ENCODE measurements at regions not wholly inside any gene's neighbourhood (a gene's known extent, or its start where the extent isn't known, plus 50 kb on each side); places are given as distances from the start of the nearest gene placed in this dataset.
A peak's percentile ranks its signal among the peaks of the same experiment; 100 is the strongest.

DNA sequence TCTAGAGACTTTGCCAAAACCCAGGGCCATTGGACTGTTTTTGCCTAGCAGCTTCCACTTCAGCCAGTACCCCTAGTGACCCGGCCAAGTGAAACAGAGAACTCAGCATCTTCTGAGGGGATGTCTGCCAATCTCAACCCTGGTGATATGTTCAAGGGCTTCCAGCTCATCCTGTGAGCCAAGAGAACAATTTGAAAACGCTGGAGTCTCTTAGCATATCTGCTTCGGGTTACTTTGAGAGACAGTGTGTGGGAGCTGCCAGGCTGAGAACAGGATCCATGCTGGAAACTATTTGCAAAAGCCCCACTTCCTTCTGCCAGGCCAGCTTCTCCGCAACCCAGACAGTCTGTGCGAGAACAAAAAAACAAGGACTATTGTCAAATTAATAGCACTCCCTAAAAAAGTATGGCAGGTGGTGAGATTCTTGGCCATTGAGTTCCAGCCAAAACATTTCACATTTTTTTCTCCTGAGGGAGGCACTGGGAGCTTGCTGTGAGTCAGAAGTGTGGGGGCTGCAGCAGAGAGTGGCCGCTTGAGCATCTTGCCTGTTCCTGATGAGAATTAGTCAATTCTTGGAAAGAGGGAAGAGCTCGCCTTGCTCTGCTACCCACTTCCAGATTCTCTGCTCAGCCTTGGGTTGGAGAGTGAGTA is 395.6 kb upstream of the TRIB2 start:
- no peak for ATAC-seq

DNA sequence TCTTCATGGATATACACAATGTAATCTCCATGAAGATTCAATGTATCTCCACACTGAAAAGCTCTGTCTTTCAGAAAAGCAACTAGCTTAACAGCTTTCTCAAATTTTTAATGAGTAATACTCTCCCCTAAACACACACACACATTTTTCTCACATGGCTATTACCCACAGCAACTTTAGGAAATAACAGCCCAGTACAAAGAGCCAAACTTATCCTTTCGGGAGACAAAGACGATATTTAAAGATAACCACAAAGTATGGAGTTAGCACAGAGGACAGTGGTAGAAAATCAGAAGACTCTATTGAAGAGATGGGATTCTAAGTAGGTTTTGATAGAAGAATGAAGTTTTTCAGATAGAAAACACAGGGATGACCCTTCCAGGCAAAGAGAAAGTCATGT is 394.9 kb upstream of the TRIB2 start:
- no peak for ATAC-seq

DNA sequence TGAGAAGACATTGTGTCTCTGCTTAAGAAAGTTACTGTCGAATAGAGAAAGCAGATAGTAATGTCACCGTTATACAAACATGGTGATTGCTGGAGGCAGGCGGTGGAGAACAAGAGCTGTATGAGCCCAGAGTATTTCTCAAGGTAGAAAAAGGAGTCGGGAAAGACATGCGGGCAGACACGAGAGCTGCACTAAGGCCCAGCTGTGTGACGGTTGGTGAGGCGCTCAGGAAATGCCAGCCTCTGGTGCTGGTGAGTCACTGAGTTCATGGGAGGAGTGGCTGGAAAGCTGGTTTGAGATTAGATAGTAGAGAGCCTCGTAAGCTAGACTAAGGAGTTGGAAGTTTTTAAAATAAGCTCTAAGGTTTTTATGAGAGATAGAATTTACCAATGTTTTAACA is 390.9 kb upstream of the TRIB2 start:
- peak; percentile 64 for ATAC-seq

DNA sequence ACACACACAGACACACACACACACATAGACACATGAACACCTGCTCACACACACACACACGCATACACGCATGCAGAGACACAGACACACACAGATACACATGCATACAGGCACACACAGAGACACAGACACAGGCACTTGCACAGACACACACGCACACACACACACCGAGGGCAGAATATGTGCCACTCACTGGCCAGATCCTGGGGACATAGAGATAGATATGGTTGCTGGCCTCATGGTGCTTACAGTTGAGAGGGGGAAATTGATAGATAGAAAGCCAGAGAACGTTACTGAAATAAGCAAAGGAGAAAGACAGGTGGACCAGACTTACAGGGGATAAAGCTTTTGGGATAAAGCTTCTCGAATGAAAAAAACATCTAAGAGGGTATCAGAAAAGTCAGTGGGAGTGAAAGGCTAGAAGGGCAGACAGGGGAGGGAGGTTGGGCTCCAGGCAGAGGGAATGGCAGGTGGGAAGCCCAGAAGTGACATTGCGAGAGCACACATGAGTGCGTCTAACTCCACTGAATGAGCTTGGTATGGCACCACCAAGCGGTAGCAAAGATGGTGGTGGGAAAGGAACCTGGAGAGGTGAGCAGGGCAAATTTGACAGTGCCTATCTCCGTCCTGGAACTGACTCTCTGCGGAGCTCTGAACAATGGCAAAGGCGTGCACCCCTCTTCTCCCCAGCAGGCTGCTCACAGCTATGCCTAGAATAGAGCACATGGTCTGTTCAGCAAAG is 390.1 kb upstream of the TRIB2 start:
- no peak for ATAC-seq

DNA sequence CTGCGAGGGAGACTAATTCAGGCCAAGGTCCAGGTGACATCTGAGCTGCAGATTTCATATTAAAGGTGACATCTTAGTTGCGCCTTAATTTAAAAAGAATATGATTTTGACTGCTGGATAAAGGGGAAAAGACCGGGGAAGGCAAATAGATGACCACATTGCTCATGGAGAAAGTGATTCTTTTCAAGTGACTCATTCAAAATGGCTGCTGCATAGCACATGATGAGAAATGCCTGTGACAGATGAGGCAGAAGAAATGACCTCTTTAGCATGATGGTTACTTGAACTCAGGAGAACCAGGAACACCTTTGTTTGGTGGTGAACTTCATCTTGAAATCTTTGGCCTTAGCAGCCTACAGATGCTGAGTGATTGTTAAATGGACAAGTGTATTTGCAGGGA is 385.8 kb upstream of the TRIB2 start:
- no peak for ATAC-seq

DNA sequence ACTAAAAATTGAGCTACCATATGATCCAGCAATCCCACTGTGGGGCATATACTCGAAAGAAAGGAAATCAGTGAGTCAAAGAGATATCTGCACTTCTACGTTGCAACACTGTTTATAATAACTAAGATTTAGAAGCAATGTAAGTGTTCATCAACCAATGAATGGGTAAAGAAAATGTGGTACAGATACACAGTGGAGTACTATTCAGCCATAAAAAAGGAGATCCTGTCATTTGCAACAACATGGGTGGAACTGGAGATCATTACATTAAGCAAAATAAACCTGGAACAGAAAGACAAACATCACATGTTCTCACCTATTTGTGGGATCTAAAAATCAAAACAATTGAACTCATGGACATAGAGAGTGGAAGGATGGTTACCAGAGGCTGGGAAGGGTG is 385.0 kb upstream of the TRIB2 start:
- ATAC-seq: no peak

DNA sequence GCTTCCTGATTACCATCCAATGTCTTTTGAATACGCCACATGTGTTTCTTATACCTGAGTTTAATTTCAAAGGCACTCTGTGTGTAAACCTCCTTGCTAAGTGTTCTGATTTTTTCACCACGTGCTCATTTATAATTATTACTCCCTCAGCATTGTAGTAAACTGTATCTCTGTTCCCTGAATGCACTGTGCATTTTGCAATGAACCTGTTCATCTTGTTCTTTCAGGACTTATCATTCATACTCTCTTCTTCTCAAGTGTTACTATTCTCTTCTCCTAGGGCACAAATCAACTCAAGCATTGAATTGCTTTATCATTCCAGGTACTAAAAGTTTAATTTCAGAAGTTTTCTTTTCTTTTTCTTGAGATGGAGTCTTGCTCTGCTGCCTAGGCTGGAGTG is 383.4 kb upstream of the TRIB2 start:
- ATAC-seq: peak; percentile 53

DNA sequence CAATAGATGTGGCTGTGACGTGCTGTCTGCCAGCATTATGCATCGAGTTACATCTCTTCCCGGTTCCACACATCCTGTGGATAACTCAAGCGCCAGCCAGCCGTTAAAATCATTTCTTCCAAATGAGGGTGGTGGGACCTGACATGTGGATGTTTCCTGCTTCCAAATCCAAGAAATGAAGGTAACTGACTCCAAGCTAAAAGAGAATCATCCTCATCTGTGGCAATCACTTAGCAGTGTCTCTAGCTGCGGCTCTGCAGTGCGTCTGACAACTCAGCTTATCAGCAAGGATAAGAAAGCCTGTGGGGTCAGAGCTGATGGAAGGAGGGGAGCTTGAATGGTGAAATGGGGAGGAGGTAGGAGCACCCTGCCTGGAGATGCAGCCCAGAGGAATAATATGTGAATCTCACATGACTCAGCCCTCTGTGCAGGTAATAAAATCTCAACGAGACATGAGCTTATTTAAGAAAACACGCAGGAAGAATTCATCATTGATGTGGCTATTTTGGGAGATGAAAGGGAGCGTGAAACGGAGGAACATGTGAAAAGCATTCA is 382.2 kb upstream of the TRIB2 start:
- no peak for ATAC-seq

DNA sequence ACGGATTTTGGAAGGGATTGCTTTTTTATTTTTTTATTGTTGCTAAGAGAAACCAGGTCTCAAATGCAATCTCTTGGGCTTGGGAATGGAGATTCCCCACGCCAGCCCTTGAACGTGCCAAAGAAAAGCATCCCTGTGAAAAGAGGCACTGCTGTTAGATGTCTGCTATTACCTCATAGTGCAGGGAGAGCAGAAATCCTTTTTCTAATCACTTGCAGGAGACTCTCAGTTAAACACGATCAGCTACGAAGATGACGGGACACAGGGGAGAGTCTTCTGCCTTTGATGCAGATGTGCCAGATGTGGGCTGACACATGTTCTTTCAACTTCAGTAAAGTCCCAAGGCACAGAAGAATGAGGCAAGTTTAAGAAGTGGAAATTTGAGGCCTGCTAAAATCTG is 381.6 kb upstream of the TRIB2 start:
- no peak for ATAC-seq

DNA sequence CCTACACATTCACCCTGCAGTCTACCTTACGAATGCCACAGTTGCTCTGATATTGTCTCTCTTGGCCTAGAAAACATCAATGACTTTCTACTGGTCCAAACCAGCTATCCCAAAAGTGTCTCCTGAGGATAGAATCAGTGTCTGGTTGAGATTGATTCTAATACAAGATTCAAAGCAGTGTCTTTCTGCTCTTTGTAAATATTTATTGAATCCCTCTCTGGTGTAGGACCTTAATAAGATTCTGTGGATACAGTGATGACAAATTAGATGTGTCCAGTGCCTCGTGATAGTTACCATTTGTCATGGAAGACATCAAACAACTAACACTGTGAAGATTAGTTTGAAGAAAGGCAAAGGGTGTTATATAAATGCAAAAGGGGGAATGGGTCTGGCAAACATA is 380.7 kb upstream of the TRIB2 start:
- ATAC-seq: no peak

DNA sequence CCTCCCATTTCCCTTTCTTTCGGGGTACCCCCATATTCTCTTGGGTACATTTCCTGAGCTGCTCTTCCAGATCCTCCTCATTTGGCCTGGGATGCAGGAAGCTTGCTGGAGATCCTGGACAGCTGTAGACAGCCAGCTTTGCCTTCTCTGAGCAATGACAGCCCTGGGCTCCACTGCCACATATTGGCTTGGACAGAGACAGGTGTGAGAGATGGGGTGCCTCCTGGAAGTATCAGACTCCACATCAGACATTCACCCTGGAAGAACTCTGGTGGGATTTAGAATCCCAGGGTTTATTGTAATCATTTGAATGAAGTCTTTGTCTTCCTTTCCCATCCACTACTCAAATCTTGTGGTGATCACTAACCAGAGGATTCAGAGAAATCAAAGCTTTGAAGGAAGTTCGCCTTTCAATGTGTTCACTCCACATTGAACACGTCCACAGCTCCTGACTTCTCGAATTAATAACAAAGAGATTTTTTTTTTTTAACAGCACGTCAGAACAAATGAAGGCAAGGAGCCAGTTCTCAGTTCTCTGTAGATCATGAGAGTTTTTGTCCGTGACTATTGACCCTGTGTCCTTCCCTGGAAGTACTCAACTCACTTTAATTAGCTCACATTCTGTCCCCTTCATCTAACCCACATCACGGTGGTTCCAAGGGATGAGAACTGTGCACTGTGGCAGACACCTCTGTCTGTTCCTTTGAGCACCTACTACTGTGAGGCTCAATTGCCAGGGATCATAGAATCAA is 377.6 kb upstream of the TRIB2 start:
- no peak for ATAC-seq

DNA sequence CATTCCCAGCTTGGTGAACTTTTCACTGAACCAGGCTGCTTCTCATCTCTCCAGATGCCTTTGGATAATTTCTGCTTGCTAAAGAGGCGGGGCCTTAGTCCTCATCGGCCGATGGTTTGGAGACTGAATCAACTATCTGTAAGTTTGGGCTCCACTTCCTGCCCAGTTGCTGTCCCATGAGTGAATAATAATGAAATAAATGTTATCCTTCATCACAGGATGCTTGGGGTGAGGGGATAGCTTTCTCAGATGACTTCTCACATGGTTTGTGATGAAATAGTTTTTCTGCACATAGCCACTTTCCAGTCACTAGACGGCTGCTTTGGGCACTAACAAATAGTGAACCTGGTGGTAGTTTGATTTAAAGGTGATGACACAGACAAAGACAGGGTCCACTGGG is 376.6 kb upstream of the TRIB2 start:
- no peak for ATAC-seq

DNA sequence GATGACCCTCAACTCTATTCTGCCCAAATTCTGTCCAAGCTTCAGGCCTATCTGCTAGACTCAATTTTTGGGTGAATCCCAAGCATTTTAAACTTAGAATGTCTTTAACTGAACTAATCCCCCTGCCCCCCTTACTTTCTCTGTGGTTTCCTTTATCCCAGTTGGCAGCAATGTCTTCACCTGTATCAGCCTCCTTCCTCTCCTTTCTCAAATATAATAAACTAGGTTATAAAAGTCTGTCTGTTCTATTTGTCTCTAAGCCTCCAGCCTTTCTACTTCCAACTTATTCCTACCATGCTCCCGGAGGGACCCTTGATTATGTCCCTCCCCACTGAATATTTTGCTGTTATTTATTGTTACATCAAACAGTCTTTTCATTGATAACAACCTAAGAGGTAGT is 375.5 kb upstream of the TRIB2 start:
- no peak for ATAC-seq

DNA sequence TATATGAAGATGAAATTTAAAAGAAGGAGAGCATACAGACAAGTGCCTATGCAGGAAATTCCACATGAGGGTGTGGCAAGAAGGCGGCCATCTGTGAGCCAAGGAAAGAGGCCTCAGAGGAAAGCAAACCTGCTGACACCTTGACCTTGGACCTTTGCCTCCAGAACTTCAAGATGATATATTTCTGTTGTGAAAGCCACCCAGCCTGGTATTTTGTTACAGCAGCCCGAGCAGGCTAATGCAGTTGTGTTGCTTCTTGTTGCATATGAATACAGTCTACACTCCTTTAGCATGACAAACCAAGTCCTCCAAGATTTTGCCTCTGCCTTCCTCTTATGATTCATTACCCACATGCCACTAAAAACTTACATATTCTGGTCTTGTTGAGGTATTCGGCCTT is 374.8 kb upstream of the TRIB2 start:
- peak; percentile 77 for ATAC-seq

DNA sequence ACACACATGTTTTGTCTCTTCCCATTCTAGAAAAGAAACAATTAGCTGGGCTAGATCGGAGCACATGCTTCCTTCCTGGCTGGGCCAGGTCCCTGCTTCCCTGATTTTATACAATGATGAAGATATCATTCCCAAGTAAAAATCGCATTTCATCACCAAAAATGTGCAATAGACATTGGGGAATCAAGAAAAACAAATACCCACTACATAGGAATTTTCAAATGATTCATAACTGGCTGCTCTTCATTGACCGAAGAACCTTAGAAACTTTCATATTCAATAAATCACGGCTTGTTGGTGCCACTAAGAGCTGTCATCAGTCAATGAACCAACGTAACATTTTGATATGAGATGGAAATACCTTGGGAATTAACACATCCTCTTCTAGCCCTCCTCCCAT is 373.6 kb upstream of the TRIB2 start:
- ATAC-seq: no peak

DNA sequence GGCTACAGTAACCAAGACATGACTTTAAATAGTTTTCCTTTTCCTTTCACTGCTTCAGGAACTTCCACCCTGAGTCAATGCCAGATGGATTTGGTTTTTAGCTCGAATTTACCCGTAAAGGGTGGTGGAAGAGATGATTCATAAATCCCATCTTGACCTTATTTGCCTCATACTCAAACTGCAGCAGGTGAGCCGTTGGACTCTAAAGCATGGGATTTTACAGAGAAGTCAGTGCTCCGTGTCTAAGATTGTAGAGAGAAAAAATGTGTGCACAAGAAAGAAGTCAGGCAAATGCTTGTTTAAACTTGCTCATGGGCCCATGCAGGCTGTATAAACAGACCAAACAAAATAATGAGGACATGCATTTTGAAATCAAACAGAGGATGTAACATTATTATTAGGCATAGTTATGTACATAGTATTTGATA is 369.7 kb upstream of the TRIB2 start:
- peak; percentile 72 for ATAC-seq

DNA sequence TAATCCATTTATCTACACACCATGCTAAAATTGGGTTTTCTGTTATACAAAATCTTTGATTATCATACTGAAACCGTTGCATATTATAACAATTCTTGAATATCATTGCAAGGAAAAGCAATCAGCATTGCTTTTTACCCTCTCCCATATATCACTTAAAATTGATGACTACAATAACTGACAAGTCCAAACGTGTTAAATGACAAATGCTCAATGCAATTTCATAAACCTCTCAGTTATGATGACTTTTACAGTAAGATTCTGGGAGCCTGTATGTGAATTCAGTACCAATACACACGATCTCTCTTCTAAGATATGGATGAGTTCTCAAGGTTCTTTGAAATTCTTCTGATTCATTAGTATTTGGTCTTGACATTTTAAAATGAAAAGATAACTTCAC is 368.5 kb upstream of the TRIB2 start:
- no peak for ATAC-seq

DNA sequence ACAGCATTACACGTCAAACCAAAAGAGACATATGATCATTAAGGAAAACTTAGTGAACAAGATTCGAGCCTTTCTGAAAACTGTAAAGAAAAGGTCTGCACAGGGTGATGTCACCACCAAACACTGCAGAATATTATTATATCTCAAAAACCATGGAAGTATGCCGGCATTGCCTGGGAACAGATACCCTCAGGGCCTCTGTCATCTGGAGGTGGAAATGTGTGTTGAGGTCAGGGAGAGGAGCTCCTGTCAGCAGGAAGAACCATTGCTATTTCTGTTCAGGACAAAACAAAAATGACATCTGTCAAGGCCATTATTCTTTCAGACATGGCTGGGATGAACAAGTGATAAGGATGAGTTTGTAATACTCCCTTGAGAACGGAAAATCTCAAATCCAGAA is 365.9 kb upstream of the TRIB2 start:
- ATAC-seq: no peak

DNA sequence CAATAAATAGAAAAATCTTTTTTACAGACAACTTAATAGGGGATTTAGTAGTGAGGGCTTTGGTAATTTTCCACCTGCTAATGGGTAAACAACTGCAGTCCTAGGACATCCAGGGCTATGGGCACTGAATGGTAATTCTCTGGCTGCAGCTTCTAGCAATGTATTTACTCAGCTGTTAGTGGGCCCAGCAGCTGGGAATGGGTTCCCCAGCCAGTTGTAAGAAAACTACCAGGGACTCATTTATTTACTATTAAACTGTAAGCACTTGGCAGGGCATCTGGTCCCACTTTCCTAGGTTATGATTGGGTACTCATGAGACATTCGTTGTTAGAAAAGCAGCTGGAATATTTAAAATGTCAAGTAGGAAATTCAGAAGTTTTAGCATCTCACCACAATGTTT is 363.8 kb upstream of the TRIB2 start:
- no peak for ATAC-seq

DNA sequence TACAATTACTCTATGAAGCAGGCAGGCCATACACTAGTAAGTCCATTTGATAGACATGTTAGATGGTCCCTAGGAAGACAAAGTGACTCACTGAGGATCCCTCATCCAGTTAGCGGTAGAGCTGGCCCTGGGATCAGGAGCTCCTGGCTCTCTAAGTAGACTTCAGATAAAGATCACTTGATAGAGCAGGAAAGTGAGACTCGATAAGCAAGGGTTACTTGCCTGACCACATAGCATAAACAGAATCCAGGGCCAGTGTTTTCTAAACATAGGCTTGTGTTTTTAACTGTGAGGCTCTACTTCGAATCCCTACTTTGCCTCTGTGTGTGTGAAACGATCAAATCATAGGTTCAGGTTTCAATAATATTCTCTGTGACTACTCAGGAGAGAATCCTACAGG is 355.2 kb upstream of the TRIB2 start:
- ATAC-seq: no peak

DNA sequence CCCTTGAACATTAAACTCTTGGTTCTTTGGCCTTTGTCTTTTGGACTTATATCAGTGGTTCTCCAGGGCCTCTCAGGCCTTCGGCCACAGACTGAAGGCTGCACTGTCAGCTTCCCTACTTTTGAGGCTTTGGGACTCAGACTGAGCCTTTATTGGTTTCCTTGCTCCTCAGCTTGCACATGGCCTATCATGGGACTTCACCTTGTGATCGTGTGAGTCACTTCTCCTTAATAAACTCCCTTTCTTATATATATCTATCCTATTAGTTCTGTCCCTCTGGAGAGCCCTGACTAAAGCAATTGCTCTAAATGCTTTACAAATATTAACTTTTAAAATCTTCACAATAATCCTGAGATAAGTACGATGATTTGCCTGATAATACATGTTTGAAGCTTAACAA is 353.6 kb upstream of the TRIB2 start:
- ATAC-seq: no peak

DNA sequence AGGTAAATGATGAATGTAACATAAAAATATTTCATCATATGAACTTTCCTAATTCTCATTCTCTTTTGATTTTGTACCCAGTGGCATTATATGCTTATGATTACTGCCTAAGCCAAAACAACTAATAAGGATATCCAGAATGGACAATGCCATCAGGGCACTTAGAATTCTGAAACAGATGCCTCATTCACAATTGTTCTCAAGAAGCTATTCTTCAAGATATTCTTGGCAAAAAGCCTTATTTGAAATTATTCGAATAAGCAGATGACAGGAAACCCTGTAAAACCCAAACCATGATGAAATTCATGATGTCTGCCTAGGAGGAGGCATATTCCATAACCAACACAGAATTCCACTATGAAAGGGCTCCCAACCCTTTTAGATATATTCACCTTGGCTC is 353.2 kb upstream of the TRIB2 start:
- ATAC-seq: no peak

DNA sequence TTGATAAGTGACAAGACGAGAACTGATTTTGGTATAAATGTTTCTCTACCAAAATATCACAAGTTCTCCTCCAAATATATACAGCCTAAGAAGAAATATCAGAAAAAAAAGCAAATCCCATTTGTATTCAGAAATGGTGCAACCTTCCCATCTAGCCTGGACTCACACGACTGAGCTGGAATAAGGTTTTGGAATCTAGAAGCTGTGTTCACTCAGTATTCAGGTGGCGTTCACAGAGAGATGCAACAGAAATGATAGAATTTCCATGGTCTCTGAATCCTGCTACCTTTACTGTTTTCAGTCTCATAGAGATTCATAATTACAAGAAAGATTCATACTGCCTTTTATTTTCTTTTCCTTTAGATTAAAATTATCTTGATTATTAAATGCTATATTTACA is 347.2 kb upstream of the TRIB2 start:
- no peak for ATAC-seq

DNA sequence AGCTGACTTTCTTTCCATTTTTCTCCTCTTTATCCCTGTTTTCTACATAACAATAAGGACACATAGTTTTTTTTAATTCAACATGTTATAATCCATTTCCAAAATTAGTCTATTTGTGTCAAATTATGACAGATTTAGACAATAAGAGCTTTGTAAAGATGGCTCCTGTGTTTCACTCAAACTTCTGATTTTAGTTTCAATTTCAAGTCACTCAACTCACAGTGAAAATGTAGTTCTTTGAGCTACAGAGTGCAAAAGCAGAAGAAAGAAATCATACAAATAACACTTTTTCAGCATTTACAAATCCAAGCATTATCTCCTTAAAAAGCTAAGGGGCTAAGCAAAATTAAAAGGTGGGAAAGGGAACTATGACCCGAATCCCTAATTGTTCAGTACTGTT is 340.7 kb upstream of the TRIB2 start:
- ATAC-seq: no peak
